ENCODE measurements at regions not wholly inside any gene's neighbourhood (a gene's known extent, or its start where the extent isn't known, plus 50 kb on each side); places are given as distances from the start of the nearest gene placed in this dataset.

- Histone ChIP-seq H4K20me1 (ENCODE audit: control insufficient read depth, insufficient read depth, low read depth, low read length) (no peaks in the 10 kb centered on the region), H3K4me2 (ENCODE audit: low read length) (no peak overlapping the region), H3F3A (ENCODE audit: control insufficient read depth, insufficient read depth) (no peaks in the 10 kb centered on the region), H3K79me2 (ENCODE audit: control insufficient read depth, low read length) (no peaks in the 10 kb centered on the region), H3K27me3 (ENCODE audit: control insufficient read depth, low read length) (no peaks in the 10 kb centered on the region), H3K27ac (ENCODE audit: low read depth, low read length) (no peak overlapping the region), H3K4me1 (ENCODE audit: control insufficient read depth, low read length) (no peaks in the 10 kb centered on the region), H3K4me3 (ENCODE audit: low read length) (no peak overlapping the region), H3K36me3 (ENCODE audit: control insufficient read depth, low read length) (no peaks in the 10 kb centered on the region), H3K9me2 (replicated peaks; ENCODE audit: control insufficient read depth, low read length) (no peaks in the 10 kb centered on the region), H3K9me3 (ENCODE audit: control insufficient read depth, insufficient read depth, low read length) (0 out of 2 replicates have a peak, but pooled peaks cover 3% of the 10 kb centered on the region)
- TF ChIP-seq EZH2phosphoT487 (IDR thresholded peaks at IDR 0.05; ENCODE audit: borderline replicate concordance, low read length) (no peak), CTCF (IDR thresholded peaks at IDR 0.05; ENCODE audit: low read depth, low read length, poor library complexity, severe bottlenecking) (no peak)
Measured at GRCh38 chr5:88588609-88589008, 294.4 kb downstream of the MEF2C start.

GRCh38 chr5:88583471-88583870, 299.5 kb downstream of the MEF2C start:
- H3K9me2 ChIP-seq (replicated peaks; ENCODE audit: control insufficient read depth, low read length), result no peaks in the 10 kb centered on the region
- H3K9me3 ChIP-seq (ENCODE audit: control insufficient read depth, insufficient read depth, low read length), result 0 out of 2 replicates have a peak, but pooled peaks cover 3% of the 10 kb centered on the region
- H4K20me1 ChIP-seq (ENCODE audit: control insufficient read depth, insufficient read depth, low read depth, low read length), result no peaks in the 10 kb centered on the region
- H3K36me3 ChIP-seq (ENCODE audit: control insufficient read depth, low read length), result no peaks in the 10 kb centered on the region
- no peaks in the 10 kb centered on the region for H3K27me3 ChIP-seq (ENCODE audit: control insufficient read depth, low read length)
- no peak overlapping the region for H3K27ac ChIP-seq (ENCODE audit: low read depth, low read length)
- H3K79me2 ChIP-seq (ENCODE audit: control insufficient read depth, low read length), result no peaks in the 10 kb centered on the region
- no peaks in the 10 kb centered on the region for H3F3A ChIP-seq (ENCODE audit: control insufficient read depth, insufficient read depth)
- H3K4me2 ChIP-seq (ENCODE audit: low read length), result no peak overlapping the region
- H3K4me3 ChIP-seq (ENCODE audit: low read length), result no peak overlapping the region
- TF ChIP-seq EZH2phosphoT487 (IDR thresholded peaks at IDR 0.05; ENCODE audit: borderline replicate concordance, low read length), result no peak
- no peak for TF ChIP-seq CTCF (IDR thresholded peaks at IDR 0.05; ENCODE audit: low read depth, low read length, poor library complexity, severe bottlenecking)
- H3K4me1 ChIP-seq (ENCODE audit: control insufficient read depth, low read length), result no peaks in the 10 kb centered on the region

GRCh38 chr5:88558366-88558765, 289.7 kb upstream of the TMEM161B start:
- Histone ChIP-seq H3K36me3 (ENCODE audit: control insufficient read depth, low read length) (no peaks in the 10 kb centered on the region), H3K4me2 (ENCODE audit: low read length) (no peak overlapping the region), H3K27me3 (ENCODE audit: control insufficient read depth, low read length) (no peaks in the 10 kb centered on the region), H4K20me1 (ENCODE audit: control insufficient read depth, insufficient read depth, low read depth, low read length) (no peaks in the 10 kb centered on the region), H3K4me3 (ENCODE audit: low read length) (no peak overlapping the region), H3K4me1 (ENCODE audit: control insufficient read depth, low read length) (peaks cover 7% of the 10 kb centered on the region), H3K9me2 (replicated peaks; ENCODE audit: control insufficient read depth, low read length) (no peaks in the 10 kb centered on the region), H3K27ac (ENCODE audit: low read depth, low read length) (no peak overlapping the region), H3K9me3 (ENCODE audit: control insufficient read depth, insufficient read depth, low read length) (no peaks in the 10 kb centered on the region), H3F3A (ENCODE audit: control insufficient read depth, insufficient read depth) (no peaks in the 10 kb centered on the region), H3K79me2 (ENCODE audit: control insufficient read depth, low read length) (no peaks in the 10 kb centered on the region)
- TF ChIP-seq CTCF (IDR thresholded peaks at IDR 0.05; ENCODE audit: low read depth, low read length, poor library complexity, severe bottlenecking), result no peak
- TF ChIP-seq EZH2phosphoT487 (IDR thresholded peaks at IDR 0.05; ENCODE audit: borderline replicate concordance, low read length), result no peak

- peaks cover 7% of the 10 kb centered on the region for H3K4me1 ChIP-seq (ENCODE audit: control insufficient read depth, low read length)
- H3K4me3 ChIP-seq (ENCODE audit: low read length), result no peak overlapping the region
- TF ChIP-seq EZH2phosphoT487 (IDR thresholded peaks at IDR 0.05; ENCODE audit: borderline replicate concordance, low read length) (no peak), CTCF (IDR thresholded peaks at IDR 0.05; ENCODE audit: low read depth, low read length, poor library complexity, severe bottlenecking) (no peak)
- H3K9me3 ChIP-seq (ENCODE audit: control insufficient read depth, insufficient read depth, low read length), result no peaks in the 10 kb centered on the region
- H3K27ac ChIP-seq (ENCODE audit: low read depth, low read length), result no peak overlapping the region
- no peaks in the 10 kb centered on the region for H3K36me3 ChIP-seq (ENCODE audit: control insufficient read depth, low read length)
- H3F3A ChIP-seq (ENCODE audit: control insufficient read depth, insufficient read depth), result no peaks in the 10 kb centered on the region
- no peaks in the 10 kb centered on the region for H3K27me3 ChIP-seq (ENCODE audit: control insufficient read depth, low read length)
- no peak overlapping the region for H3K4me2 ChIP-seq (ENCODE audit: low read length)
- H3K79me2 ChIP-seq (ENCODE audit: control insufficient read depth, low read length), result no peaks in the 10 kb centered on the region
- no peaks in the 10 kb centered on the region for H4K20me1 ChIP-seq (ENCODE audit: control insufficient read depth, insufficient read depth, low read depth, low read length)
- H3K9me2 ChIP-seq (replicated peaks; ENCODE audit: control insufficient read depth, low read length), result no peaks in the 10 kb centered on the region
Measured at GRCh38 chr5:88557881-88558280, 289.2 kb upstream of the TMEM161B start.

Data from DOHH2 (cell line).